IMR-90 (cell line): ENCODE measurements at regions not wholly inside any gene's neighbourhood (a gene's known extent, or its start where the extent isn't known, plus 50 kb on each side); places are given as distances from the start of the nearest gene placed in this dataset.

Experiments used
- ATAC-seq: fragments of 200-7000 bp; cut with Tn5 transposase; 2 replicates; pipeline ENCODE4 v1.9.1; 2020; ENCODE audit warnings: low read depth, mild to moderate bottlenecking, moderate library complexity
- BruUV-seq: library from RNA; stranded (reverse); fragments of 400-500 nt; replicated peaks from 2 replicates; lab custom pipeline; 2021; lab: Mats Ljungman, UMichigan
- CTCF ChIA-PET: fragments of 300-600 bp; formaldehyde crosslinking; extraction: SDS; loops from one replicate; lab custom pipeline; 2021; ENCODE audit warnings: antibody characterized with exemption; lab: Yijun Ruan, JAX
- POLR2A ChIA-PET: fragments of 300-600 bp; sonication (Branson Sonifier 250); formaldehyde crosslinking; loops from one replicate; lab custom pipeline; 2022; ENCODE audit warnings: antibody characterized with exemption; ENCODE audit not compliant: unreplicated experiment; lab: Charles Lee
- DNase-seq: peaks from one replicate; pipeline ENCODE4 v3.0.0; 2013
- H2AFZ ChIP-seq: replicated peaks from 2 replicates; pipeline ENCODE3; 2013; ENCODE audit warnings: low read length, mild to moderate bottlenecking; ENCODE audit not compliant: poor library complexity
- H2AK5ac ChIP-seq: 2 replicates; pipeline ENCODE4 v1.6.1; 2013; ENCODE audit warnings: low read depth, low read length, inconsistent platforms
- H2AK9ac ChIP-seq: replicated peaks from 2 replicates; pipeline ENCODE3; 2013; ENCODE audit warnings: mild to moderate bottlenecking, low read depth, low read length, moderate library complexity; ENCODE audit not compliant: poor library complexity
- H2BK120ac ChIP-seq: 2 replicates; pipeline ENCODE4 v1.6.1; 2013; ENCODE audit warnings: low read depth, low read length, inconsistent platforms
- H2BK15ac ChIP-seq: 3 replicates; pipeline ENCODE4 v1.6.1; 2013; ENCODE audit warnings: low read depth, low read length, inconsistent platforms
- H2BK20ac ChIP-seq: 2 replicates; pipeline ENCODE4 v1.6.1; 2013; ENCODE audit warnings: low read depth, mild to moderate bottlenecking, inconsistent platforms, low read length, moderate library complexity
- H2BK5ac ChIP-seq: 2 replicates; pipeline ENCODE4 v1.6.1; 2013; ENCODE audit warnings: mild to moderate bottlenecking, low read depth, low read length, inconsistent platforms; ENCODE audit not compliant: poor library complexity, severe bottlenecking
- H3K14ac ChIP-seq: replicated peaks from 2 replicates; pipeline ENCODE4 v1.6.1; 2013; ENCODE audit warnings: low read depth, low read length, inconsistent platforms
- H3K18ac ChIP-seq: 2 replicates; pipeline ENCODE4 v1.6.1; 2013; ENCODE audit warnings: low read depth, low read length, control low read depth
- H3K23ac ChIP-seq: 2 replicates; pipeline ENCODE4 v1.6.1; 2013; ENCODE audit warnings: low read depth, low read length, inconsistent platforms
- H3K27ac ChIP-seq: 2 replicates; pipeline ENCODE4 v1.5.1; 2013; ENCODE audit warnings: mild to moderate bottlenecking, control low read depth, low read length; ENCODE audit not compliant: insufficient read depth
- H3K27me3 ChIP-seq: 2 replicates; pipeline ENCODE4 v1.6.1; 2013; ENCODE audit warnings: low read length; ENCODE audit not compliant: control insufficient read depth, insufficient read depth
- H3K36me3 ChIP-seq: 2 replicates; pipeline ENCODE4 v1.6.1; 2013; ENCODE audit warnings: low read length, mixed read lengths; ENCODE audit not compliant: control insufficient read depth, insufficient read depth
- H3K4ac ChIP-seq: 2 replicates; pipeline ENCODE4 v1.6.1; 2013; ENCODE audit warnings: low read depth, low read length, inconsistent platforms
- H3K4me1 ChIP-seq: 2 replicates; pipeline ENCODE4 v1.6.1; 2013; ENCODE audit warnings: low read length, mixed read lengths; ENCODE audit not compliant: control insufficient read depth, insufficient read depth
- H3K4me2 ChIP-seq: 2 replicates; pipeline ENCODE4 v1.6.1; 2013; ENCODE audit warnings: low read depth, mild to moderate bottlenecking, control low read depth, low read length, moderate library complexity
- H3K4me3 ChIP-seq: 2 replicates; pipeline ENCODE4 v1.5.1; 2013; ENCODE audit warnings: low read depth, mild to moderate bottlenecking, control low read depth, low read length, moderate library complexity; ENCODE audit not compliant: insufficient read depth
- H3K56ac ChIP-seq: 2 replicates; pipeline ENCODE4 v1.6.1; 2013; ENCODE audit warnings: low read length, inconsistent platforms; ENCODE audit not compliant: insufficient read depth; ENCODE audit errors: extremely low read depth
- H3K79me1 ChIP-seq, 2 experiments: 2 replicates each; pipeline ENCODE4 v1.6.1; 2013; ENCODE audit warnings: low read length in 2 of 2, inconsistent platforms in 1 of 2, low read depth in 1 of 2
- H3K9ac ChIP-seq: 2 replicates; pipeline ENCODE4 v1.6.1; 2013; ENCODE audit warnings: low read depth, low read length, control low read depth
- H3K9me1 ChIP-seq: 2 replicates; pipeline ENCODE4 v1.6.1; 2013; ENCODE audit warnings: low read length, inconsistent platforms; ENCODE audit not compliant: insufficient read depth
- H3K9me3 ChIP-seq: 2 replicates; pipeline ENCODE4 v1.6.1; 2013; ENCODE audit warnings: low read length; ENCODE audit not compliant: control insufficient read depth, insufficient read depth
- H4K20me1 ChIP-seq: 2 replicates; pipeline ENCODE4 v1.6.1; 2013; ENCODE audit warnings: low read length, inconsistent platforms; ENCODE audit not compliant: insufficient read depth
- H4K5ac ChIP-seq: 2 replicates; pipeline ENCODE4 v1.6.1; 2013; ENCODE audit warnings: mild to moderate bottlenecking, low read depth, low read length, control low read depth
- H4K8ac ChIP-seq, 2 experiments: 2 replicates each; pipeline ENCODE4 v1.6.1; 2013; ENCODE audit warnings: low read depth in 2 of 2, low read length in 2 of 2, control low read depth in 1 of 2, inconsistent platforms in 1 of 2
- H4K91ac ChIP-seq: 2 replicates; pipeline ENCODE4 v1.6.1; 2013; ENCODE audit warnings: low read depth, low read length, inconsistent platforms; ENCODE audit not compliant: insufficient read depth
- MXI1 ChIP-seq: IDR thresholded peaks from 2 replicates; pipeline ENCODE4 v1.6.1; 2012; ENCODE audit warnings: low read depth, mild to moderate bottlenecking, low read length, moderate library complexity, borderline replicate concordance
- RAD21 ChIP-seq: IDR thresholded peaks from 2 replicates; pipeline ENCODE4 v1.6.1; 2012; ENCODE audit warnings: low read length, improper control_type of control experiment
- WGBS, 2 experiments: methylation state at CpG; one replicate each; pipeline versions ENCODE4 v1.1.5 to v1.1.7; 2013; ENCODE audit warnings: missing lambda C conversion rate in 2 of 2; ENCODE audit not compliant: insufficient read length in 1 of 2; ENCODE audit errors: extremely low coverage in 2 of 2; 5-methylcytosine and 5-hydroxymethylcytosine counted together
- dilution Hi-C: fragments of 300-500 bp; cut with HindIII; formaldehyde crosslinking; loops from one replicate; pipeline ENCODE4 v1.14.3; 2018; ENCODE audit warnings: low sequenced_read_pairs; ENCODE audit not compliant: unreplicated experiment
- in situ Hi-C: fragments of 300-500 bp; cut with MboI; formaldehyde crosslinking; loops from 3 replicates; pipeline ENCODE4 v1.14.3; 2019; ENCODE audit warnings: low sequenced_read_pairs, inconsistent platforms, mixed read lengths
- intact Hi-C: fragments of 100-400 bp; cut with micrococcal nuclease; formaldehyde crosslinking; loops from 2 replicates; pipeline ENCODE4 v1.10.0; 2022

- TF ChIP-seq RAD21: no peak
Observed at GRCh38 chr14:104526723-104527645, 52.6 kb upstream of the C14orf180 start (continued).

- no TSS peak for BruUV-seq
- in situ Hi-C loops (no loop called here), dilution Hi-C loops (no loop called here), intact Hi-C loops (no loop called here)
- Histone ChIP-seq H3K27ac (no peak overlapping the region), H3K4me2 (no peak overlapping the region), H4K91ac (no peak overlapping the region), H4K20me1 (no peaks in the 10 kb centered on the region), H4K8ac (no peak overlapping the region), H3K4ac (no peak overlapping the region), H2AK5ac (no peak overlapping the region), H3K14ac (no peak overlapping the region), H3K56ac (no peak overlapping the region), H3K4me1 (no peaks in the 10 kb centered on the region), H3K9ac (no peak overlapping the region), H4K5ac (no peak overlapping the region), H3K36me3 (no peaks in the 10 kb centered on the region), H3K27me3 (no peaks in the 10 kb centered on the region), H2BK15ac (no peak overlapping the region), H3K23ac (no peak overlapping the region), H3K79me1 (no peaks in the 10 kb centered on the region), H3K4me3 (no peak overlapping the region), H2BK5ac (no peak overlapping the region), H3K9me3 (peaks cover 16% of the 10 kb centered on the region), H2AFZ (no peak overlapping the region), H2BK120ac (no peak overlapping the region), H2BK20ac (no peak overlapping the region), H3K9me1 (no peaks in the 10 kb centered on the region), H2AK9ac (no peak overlapping the region), H3K18ac (no peak overlapping the region)
- TF ChIP-seq MXI1: no peak
- POLR2A ChIA-PET: no interaction called here
- CTCF ChIA-PET: no interaction called here
- ATAC-seq (no peak), DNase-seq (no peak)
- WGBS, 2 experiments: no CpG with 5 or more reads among the region's 4 CpGs
Observed at GRCh38 chr14:104527857-104528459, 51.6 kb upstream of the C14orf180 start.
